Stimulated activated CD4-positive, alpha-beta T cell treated with anti-CD3 and anti-CD28 coated beads, Interleukin-4, amount 100 ng/mL, for 1 hour (primary cell): ENCODE measurements at regions not wholly inside any gene's neighbourhood (a gene's known extent, or its start where the extent isn't known, plus 50 kb on each side); places are given as distances from the start of the nearest gene placed in this dataset.

Source experiments
- DNase-seq: peaks from one replicate; pipeline ENCODE4 v3.0.0-alpha.2; 2020

DNA sequence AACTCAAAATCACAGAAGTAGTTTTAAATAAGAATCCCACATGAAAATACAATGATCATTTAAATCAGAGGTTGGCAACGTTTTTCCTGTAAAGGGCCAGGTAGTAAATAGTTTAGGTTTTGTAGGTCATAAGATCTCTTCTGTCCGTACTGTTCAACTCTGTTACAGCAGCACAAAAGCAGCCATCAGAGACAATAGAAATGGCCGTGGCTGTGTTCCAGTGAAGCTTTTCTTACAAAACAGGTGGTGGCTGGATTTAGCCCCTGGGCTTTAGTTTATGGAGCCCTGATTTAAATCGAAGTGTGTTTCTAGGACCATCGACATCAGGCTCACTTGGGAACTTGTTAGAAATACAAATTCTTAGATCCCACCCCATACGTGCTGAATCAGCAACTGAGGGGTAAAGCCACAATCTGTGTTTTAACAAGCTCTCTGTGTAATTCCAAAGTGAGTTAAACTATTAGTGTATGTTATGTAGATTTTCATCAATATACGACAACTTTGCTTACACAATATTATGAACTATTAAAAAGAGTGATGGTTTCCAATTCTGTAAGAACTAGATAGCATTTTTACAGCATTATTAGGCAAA is 54.8 kb upstream of the MIR17HG start:
- no peak for DNase-seq

DNA sequence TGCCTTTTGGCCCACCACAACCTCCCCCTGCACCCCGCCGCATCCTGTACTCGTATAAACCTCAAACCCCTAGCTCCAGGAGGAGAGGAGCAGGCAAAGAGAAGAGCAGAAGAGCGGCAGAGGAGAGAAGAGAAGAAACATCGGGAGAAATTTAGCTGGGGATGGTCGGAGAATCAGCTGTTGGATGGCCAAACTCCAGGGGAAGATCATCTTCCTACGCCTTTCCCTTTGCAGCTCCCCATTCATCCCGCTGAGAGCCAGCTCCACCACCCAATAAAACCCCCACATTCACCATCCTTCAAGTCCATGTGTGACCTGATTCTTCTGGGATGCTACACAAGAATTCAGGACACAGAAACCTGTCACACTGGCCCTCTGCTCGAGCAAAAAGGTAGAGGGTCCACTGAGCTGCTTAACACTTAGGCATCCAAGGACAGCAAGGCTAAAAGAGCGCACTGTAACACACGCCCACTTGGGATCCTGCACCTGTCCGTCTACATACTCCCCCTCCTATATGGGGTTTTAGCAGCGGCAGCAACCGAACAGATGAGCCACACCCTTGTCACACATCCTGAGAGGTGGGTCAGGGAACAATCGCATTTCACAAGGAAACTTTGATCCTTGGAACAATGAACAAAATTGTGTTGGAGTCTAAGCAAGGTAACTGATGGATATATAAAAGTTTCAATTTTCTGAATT is 51.6 kb upstream of the MIR17HG start:
- no peak for DNase-seq

DNA sequence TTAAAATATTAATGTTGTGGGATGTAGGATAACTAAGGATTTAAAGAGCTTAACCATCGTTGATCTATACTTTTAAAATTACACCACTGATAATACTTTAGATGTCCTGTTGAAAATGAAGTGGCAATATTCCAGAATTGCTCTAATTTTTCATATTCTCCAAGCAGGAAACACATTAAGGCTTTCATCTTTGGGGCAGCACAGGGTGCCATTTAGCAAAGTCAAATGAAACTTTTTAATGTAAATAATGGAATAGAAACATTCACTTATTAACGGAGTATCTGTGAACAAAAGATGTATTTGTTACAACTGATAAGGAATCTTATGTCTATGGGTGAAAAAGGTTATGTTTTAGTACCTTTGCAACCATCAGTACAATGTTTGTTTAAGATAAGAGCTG is 50.0 kb upstream of the MIR17HG start:
- DNase-seq, result no peak
